ENCODE measurements at regions not wholly inside any gene's neighbourhood (a gene's known extent, or its start where the extent isn't known, plus 50 kb on each side); places are given as distances from the start of the nearest gene placed in this dataset.
A peak's percentile ranks its signal among the peaks of the same experiment; 100 is the strongest.

DNA sequence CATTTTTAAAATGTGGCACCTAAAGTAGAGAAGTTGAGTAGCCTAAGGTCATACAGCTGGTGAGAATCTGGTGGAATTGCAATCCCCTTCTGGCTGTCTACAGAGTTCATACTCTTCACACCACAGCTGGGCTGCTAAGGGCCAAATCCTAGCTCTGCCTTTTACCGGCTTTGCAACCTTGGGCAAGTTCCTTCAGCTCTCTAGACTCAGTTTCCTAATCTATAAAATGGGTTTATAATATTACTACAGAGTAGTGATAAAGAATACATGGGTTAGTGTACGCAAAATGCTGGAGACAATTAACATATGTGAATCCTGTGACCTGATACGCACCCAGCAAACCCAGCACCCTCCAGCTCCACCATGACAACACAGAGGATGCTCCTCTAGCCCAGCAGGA, 298.2 kb upstream of the MAF start:
- intact Hi-C loops (cut with DNase I) = no loop called here

DNA sequence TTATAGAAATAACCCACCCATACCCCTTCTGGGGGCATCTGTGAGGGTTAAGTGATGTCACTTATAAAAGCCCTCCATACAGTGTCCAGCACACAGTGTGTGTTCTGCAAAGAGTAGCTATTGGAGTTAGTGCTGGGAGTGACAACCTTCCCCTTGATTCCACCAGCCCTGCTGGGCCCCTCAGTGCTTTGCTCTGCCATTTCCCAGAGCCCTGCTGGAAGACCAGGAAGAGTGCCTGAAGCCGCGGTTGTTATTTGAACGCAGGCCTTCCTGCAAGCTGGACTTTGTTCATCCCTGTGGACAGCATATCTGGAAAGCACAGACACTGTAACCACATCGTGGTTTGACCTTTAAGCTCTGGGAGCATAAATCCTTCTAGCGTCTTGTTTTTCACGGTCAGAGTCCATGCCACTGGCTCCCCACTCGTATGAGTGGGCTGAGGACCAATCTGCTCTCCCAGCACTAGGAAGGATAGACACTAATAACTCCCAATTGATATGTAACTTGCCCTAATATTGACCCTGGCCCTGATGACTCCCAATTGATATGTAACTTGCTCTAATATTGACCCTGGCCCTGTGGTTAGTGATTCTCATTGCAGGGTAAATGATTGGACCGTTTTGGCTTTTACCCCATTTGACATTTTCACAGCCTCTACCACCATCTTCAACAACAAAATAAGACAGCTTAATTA, 297.1 kb upstream of the MAF start:
- Histone ChIP-seq H3K27ac (peak overlapping the region in 2 of 3 donors; percentile 86 to 89), H3K36me3 (no peaks in the 10 kb centered on the region), H3K4me3 (no peak overlapping the region), H3K9me3 (no peaks in the 10 kb centered on the region), H3K27me3 (no peaks in the 10 kb centered on the region), H3K4me1 (peaks cover 0 to 35% (median 16%) of the 10 kb centered on the region in 4 donors)
- 14% methylated on average over 5 of the region's 8 CpGs for WGBS (ENCODE audit: insufficient coverage, low coverage, low lambda C conversion rate, missing lambda C conversion rate)
- TF ChIP-seq, protein P1, sequence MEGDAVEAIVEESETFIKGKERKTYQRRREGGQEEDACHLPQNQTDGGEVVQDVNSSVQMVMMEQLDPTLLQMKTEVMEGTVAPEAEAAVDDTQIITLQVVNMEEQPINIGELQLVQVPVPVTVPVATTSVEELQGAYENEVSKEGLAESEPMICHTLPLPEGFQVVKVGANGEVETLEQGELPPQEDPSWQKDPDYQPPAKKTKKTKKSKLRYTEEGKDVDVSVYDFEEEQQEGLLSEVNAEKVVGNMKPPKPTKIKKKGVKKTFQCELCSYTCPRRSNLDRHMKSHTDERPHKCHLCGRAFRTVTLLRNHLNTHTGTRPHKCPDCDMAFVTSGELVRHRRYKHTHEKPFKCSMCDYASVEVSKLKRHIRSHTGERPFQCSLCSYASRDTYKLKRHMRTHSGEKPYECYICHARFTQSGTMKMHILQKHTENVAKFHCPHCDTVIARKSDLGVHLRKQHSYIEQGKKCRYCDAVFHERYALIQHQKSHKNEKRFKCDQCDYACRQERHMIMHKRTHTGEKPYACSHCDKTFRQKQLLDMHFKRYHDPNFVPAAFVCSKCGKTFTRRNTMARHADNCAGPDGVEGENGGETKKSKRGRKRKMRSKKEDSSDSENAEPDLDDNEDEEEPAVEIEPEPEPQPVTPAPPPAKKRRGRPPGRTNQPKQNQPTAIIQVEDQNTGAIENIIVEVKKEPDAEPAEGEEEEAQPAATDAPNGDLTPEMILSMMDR (IDR thresholded peaks at IDR 0.05) = peak in 1 of 4 donors; percentile 8
- no peak for TF ChIP-seq POLR2A (IDR thresholded peaks at IDR 0.05)
- ATAC-seq = peak; percentile 91 to 96 (median 92)
- peak; percentile 50 to 84 (median 76) for DNase-seq
- intact Hi-C loops (cut with DNase I) = no loop called here

More for the DNA sequence above, 298.2 kb upstream of the MAF start:
- TF ChIP-seq, protein P1 (IDR thresholded peaks at IDR 0.05) = no peak
- no peak for TF ChIP-seq POLR2A (IDR thresholded peaks at IDR 0.05)
- ATAC-seq (no peak), DNase-seq (no peak)
- H3K4me1 ChIP-seq = peaks cover 0 to 35% (median 16%) of the 10 kb centered on the region in 4 donors
- no peaks in the 10 kb centered on the region for H3K27me3 ChIP-seq
- 93% methylated on average over 3 of the region's 3 CpGs for WGBS (ENCODE audit: insufficient coverage, low coverage, low lambda C conversion rate, missing lambda C conversion rate)
- H3K4me3 ChIP-seq = no peak overlapping the region
- no peak overlapping the region for H3K27ac ChIP-seq
- H3K9me3 ChIP-seq = no peaks in the 10 kb centered on the region
- no peaks in the 10 kb centered on the region for H3K36me3 ChIP-seq

DNA sequence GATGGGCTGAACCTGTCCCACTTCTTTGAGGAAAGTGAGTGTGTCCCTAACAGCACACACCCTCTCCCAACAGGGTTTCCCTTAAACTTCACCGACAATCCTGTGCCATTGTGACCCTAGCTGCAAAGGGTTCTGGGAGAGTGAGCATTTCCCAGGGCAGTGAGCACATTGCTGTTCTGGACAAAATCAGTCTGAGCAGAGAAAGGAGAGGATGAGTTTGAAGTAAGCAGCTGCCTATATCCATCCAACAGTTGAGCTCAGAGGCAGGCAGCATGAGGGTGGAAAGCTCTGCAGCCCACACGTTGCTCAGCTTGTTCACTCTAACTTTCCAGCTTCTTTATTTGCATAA, 296.5 kb upstream of the MAF start:
- peak overlapping the region in 2 of 3 donors; percentile 86 to 89 for H3K27ac ChIP-seq

DNA sequence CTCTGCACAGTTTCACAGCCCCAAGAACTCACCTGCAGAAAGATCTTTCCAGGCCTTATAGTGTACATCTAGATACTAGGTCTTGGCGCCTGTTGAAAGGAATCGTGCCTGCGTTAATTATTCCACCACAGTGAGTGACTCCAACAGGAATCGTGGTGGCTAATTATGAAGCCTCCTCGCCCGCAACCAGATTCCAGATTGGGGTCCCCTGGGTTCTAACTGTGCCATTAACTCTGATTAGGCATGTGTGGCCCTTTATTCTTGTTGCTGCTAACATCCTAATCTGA, 295.3 kb upstream of the MAF start:
- TF ChIP-seq, protein P1 (IDR thresholded peaks at IDR 0.05) = no peak
- TF ChIP-seq POLR2A (IDR thresholded peaks at IDR 0.05) = no peak
- H3K36me3 ChIP-seq = no peaks in the 10 kb centered on the region
- intact Hi-C loops (cut with DNase I) = no loop called here
- DNase-seq = no peak
- peak overlapping the region in 2 of 3 donors; percentile 2 to 27 for H3K27ac ChIP-seq
- no peak for ATAC-seq
- no peak overlapping the region for H3K4me3 ChIP-seq
- H3K27me3 ChIP-seq = no peaks in the 10 kb centered on the region
- no peaks in the 10 kb centered on the region for H3K9me3 ChIP-seq
- H3K4me1 ChIP-seq = peaks cover 0 to 35% (median 16%) of the 10 kb centered on the region in 4 donors
- WGBS (ENCODE audit: insufficient coverage, low coverage, low lambda C conversion rate, missing lambda C conversion rate) = 79% methylated on average over 3 of the region's 6 CpGs

More for the DNA sequence above, 296.5 kb upstream of the MAF start:
- DNase-seq (no peak), ATAC-seq (peak in 3 of 4 donors; percentile 4 to 17 (median 12))
- intact Hi-C loops (cut with DNase I) = no loop called here
- H3K9me3 ChIP-seq = no peaks in the 10 kb centered on the region
- no peak overlapping the region for H3K4me3 ChIP-seq
- TF ChIP-seq, protein P1 (IDR thresholded peaks at IDR 0.05) = no peak
- TF ChIP-seq POLR2A (IDR thresholded peaks at IDR 0.05) = no peak
- no peaks in the 10 kb centered on the region for H3K27me3 ChIP-seq
- H3K36me3 ChIP-seq = no peaks in the 10 kb centered on the region
- 34% methylated on average over 2 of the region's 2 CpGs for WGBS (ENCODE audit: insufficient coverage, low coverage, low lambda C conversion rate, missing lambda C conversion rate)
- peaks cover 0 to 35% (median 16%) of the 10 kb centered on the region in 4 donors for H3K4me1 ChIP-seq

Data from right lobe of liver (tissue), 6 donors.